ENCODE measurements at regions not wholly inside any gene's neighbourhood (a gene's known extent, or its start where the extent isn't known, plus 50 kb on each side); places are given as distances from the start of the nearest gene placed in this dataset.

- H3K27me3 ChIP-seq (ENCODE audit: control insufficient read depth in 2 of 2, insufficient read depth in 2 of 2, low read length in 2 of 2) = no peaks in the 10 kb centered on the region
- peaks cover 0 to 2% (median 0%) of the 10 kb centered on the region in 7 donors for H3K9me3 Mint-ChIP-seq
These were observed 160.8 kb upstream of the KLF4 start for GRCh38 chr9:107650321-107650720.

DNA sequence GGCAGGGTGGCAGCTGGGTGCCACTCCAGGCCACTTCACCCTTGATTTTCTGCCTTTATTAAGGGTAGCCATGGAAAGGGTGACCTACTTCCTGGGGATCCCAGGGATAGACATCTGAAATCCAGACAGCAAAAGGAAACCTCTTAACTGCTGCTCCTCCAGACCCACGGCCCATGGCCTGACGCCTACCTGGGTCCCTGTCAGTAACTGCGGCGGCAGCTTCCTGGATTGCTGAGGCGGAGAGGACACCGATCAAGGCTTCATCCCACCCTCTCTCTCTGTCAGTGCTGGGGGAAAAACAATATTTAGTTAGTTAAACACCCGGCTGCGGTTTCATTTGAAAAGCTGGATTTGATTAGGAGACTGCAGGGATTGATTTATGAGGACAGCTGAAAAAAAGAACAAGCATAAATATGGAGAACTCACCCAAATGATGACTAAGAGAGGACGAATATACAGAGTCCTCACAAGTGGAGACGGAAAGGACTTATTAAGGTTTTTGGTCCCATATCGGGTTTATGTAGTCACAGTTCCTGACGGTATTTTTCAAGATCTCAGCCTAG lies 158.7 kb upstream of the KLF4 start:
- no peak overlapping the region for H3K4me2 ChIP-seq (replicated peaks; ENCODE audit: extremely low read depth, low read length, poor library complexity, severe bottlenecking)
- no peak overlapping the region for H3K4me3 ChIP-seq (replicated peaks in 1 of 3; ENCODE audit: low read depth in 2 of 3, low read length in 3 of 3)
- no peak for DNase-seq
- Mint-ChIP-seq H3K4me3 (no peak overlapping the region), H3K27ac (no peak overlapping the region), H3K27me3 (ENCODE audit: low read depth in 3 of 3) (peaks cover 1 to 4% (median 1%) of the 10 kb centered on the region in 3 donors), H3K36me3 (no peaks in the 10 kb centered on the region), H3K9me3 (peaks cover 0 to 2% (median 0%) of the 10 kb centered on the region in 7 donors), H3K4me1 (peaks cover 30% of the 10 kb centered on the region)
- no peak overlapping the region for H3K27ac ChIP-seq (ENCODE audit: low read depth in 1 of 2, low read length in 2 of 2)
- no peaks in the 10 kb centered on the region for H3K27me3 ChIP-seq (ENCODE audit: control insufficient read depth in 2 of 2, insufficient read depth in 2 of 2, low read length in 2 of 2)
- no peak overlapping the region for H3K9ac ChIP-seq (ENCODE audit: insufficient read depth, low read length, poor library complexity, severe bottlenecking)
- no peaks in the 10 kb centered on the region for H3K36me3 ChIP-seq (replicated peaks in 1 of 2; ENCODE audit: control insufficient read depth in 1 of 2, insufficient read depth in 2 of 2, low read length in 2 of 2)
- no peak overlapping the region for H2AFZ ChIP-seq (ENCODE audit: insufficient read depth, low read depth, low read length, poor library complexity, severe bottlenecking)
- no peaks in the 10 kb centered on the region for H3K9me3 ChIP-seq (replicated peaks in 1 of 2; ENCODE audit: control insufficient read depth in 1 of 2, insufficient read depth in 1 of 2, low read length in 2 of 2)
- intact Hi-C loops (cut with micrococcal nuclease) = no loop called here
- H4K20me1 ChIP-seq (ENCODE audit: insufficient read depth, low read length) = no peaks in the 10 kb centered on the region
- peaks cover 25 to 29% of the 10 kb centered on the region in 2 donors for H3K4me1 ChIP-seq (ENCODE audit: control insufficient read depth in 1 of 2, insufficient read depth in 2 of 2, low read length in 2 of 2)
- TF ChIP-seq CTCF (IDR thresholded peaks at IDR 0.05) = no peak
- 100% methylated on average over 2 of the region's 12 CpGs for WGBS (ENCODE audit: insufficient coverage)
- no peaks in the 10 kb centered on the region for H3K79me2 ChIP-seq (ENCODE audit: insufficient read depth, low read length)

More at GRCh38 chr9:107650321-107650720, 160.8 kb upstream of the KLF4 start:
- WGBS (ENCODE audit: insufficient coverage) = 100% methylated on average over 4 of the region's 4 CpGs
- no peaks in the 10 kb centered on the region for H3K36me3 Mint-ChIP-seq
- no peak overlapping the region for H3K4me3 ChIP-seq (replicated peaks in 1 of 3; ENCODE audit: low read depth in 2 of 3, low read length in 3 of 3)
- no peak overlapping the region for H3K27ac Mint-ChIP-seq
- H2AFZ ChIP-seq (ENCODE audit: insufficient read depth, low read depth, low read length, poor library complexity, severe bottlenecking) = no peak overlapping the region
- no peaks in the 10 kb centered on the region for H3K36me3 ChIP-seq (replicated peaks in 1 of 2; ENCODE audit: control insufficient read depth in 1 of 2, insufficient read depth in 2 of 2, low read length in 2 of 2)
- no peaks in the 10 kb centered on the region for H3K79me2 ChIP-seq (ENCODE audit: insufficient read depth, low read length)
- H4K20me1 ChIP-seq (ENCODE audit: insufficient read depth, low read length) = no peaks in the 10 kb centered on the region
- TF ChIP-seq CTCF (IDR thresholded peaks at IDR 0.05) = no peak
- intact Hi-C loops (cut with micrococcal nuclease) = no loop called here
- no peak overlapping the region for H3K4me3 Mint-ChIP-seq
- H3K4me1 Mint-ChIP-seq = peaks cover 12% of the 10 kb centered on the region
- no peak overlapping the region for H3K4me2 ChIP-seq (replicated peaks; ENCODE audit: extremely low read depth, low read length, poor library complexity, severe bottlenecking)
- H3K27me3 Mint-ChIP-seq (ENCODE audit: low read depth in 3 of 3) = peaks cover 0 to 3% (median 1%) of the 10 kb centered on the region in 3 donors
- no peak for DNase-seq
- no peaks in the 10 kb centered on the region for H3K9me3 ChIP-seq (replicated peaks in 1 of 2; ENCODE audit: control insufficient read depth in 1 of 2, insufficient read depth in 1 of 2, low read length in 2 of 2)
- H3K9ac ChIP-seq (ENCODE audit: insufficient read depth, low read length, poor library complexity, severe bottlenecking) = no peak overlapping the region
- no peak overlapping the region for H3K27ac ChIP-seq (ENCODE audit: low read depth in 1 of 2, low read length in 2 of 2)
- peaks cover 11 to 12% of the 10 kb centered on the region in 2 donors for H3K4me1 ChIP-seq (ENCODE audit: control insufficient read depth in 1 of 2, insufficient read depth in 2 of 2, low read length in 2 of 2)

Measured in CD14-positive monocyte (primary cell).